HCT116 (cell line): ENCODE measurements at regions not wholly inside any gene's neighbourhood (a gene's known extent, or its start where the extent isn't known, plus 50 kb on each side); places are given as distances from the start of the nearest gene placed in this dataset.

ENCODE experiments used
- ATAC-seq: fragments of 200-7000 bp; cut with Tn5 transposase; 2 replicates; pipeline ENCODE4 v1.9.1; 2020; ENCODE audit warnings: mild to moderate bottlenecking, moderate library complexity
- BruUV-seq: library from RNA; stranded (reverse); fragments of 400-500 nt; replicated peaks from 2 replicates; lab custom pipeline; 2021; lab: Mats Ljungman, UMichigan
- CTCF ChIA-PET: fragments of 300-600 bp; sonication (Branson Sonifier 250); formaldehyde crosslinking; loops from one replicate; lab custom pipeline; 2021; ENCODE audit warnings: antibody characterized with exemption; lab: Charles Lee
- POLR2A ChIA-PET: fragments of 300-600, 350-600 bp; sonication (Branson Sonifier 250); formaldehyde crosslinking; loops from one replicate; lab custom pipeline; 2021; ENCODE audit warnings: antibody characterized with exemption; lab: Charles Lee
- RAD21 ChIA-PET, 2 experiments: fragments of 300-600 bp; sonication (Branson Sonifier 250); formaldehyde crosslinking; loops; one replicate each; lab custom pipeline; 2023; ENCODE audit warnings: low total read pairs in 2 of 2; ENCODE audit not compliant: uncharacterized antibody in 2 of 2, unreplicated experiment in 2 of 2, low non-redundant PET in 1 of 2; lab: Charles Lee
- DNase-seq: peaks from one replicate; pipeline ENCODE4 v3.0.0-alpha.2; 2010; ENCODE audit warnings: low read depth, low spot score
- H2AFZ ChIP-seq: fragments of 200-600 bp; shearing (Covaris generic), sonication (generic); 2 replicates; pipeline ENCODE4 v1.6.1; 2017; ENCODE audit warnings: low read depth, mixed run types, mixed read lengths, antibody characterized with exemption, low read length; ENCODE audit not compliant: poor library complexity, severe bottlenecking
- H3K27ac ChIP-seq: 2 replicates; pipeline ENCODE4 v1.5.1; 2012; ENCODE audit warnings: low read depth, low read length
- H3K27me3 ChIP-seq: fragments of 200-600 bp; sonication (generic); 2 replicates; pipeline ENCODE4 v1.6.1; 2016; ENCODE audit warnings: mixed run types, low read length, mixed read lengths; ENCODE audit not compliant: insufficient read depth
- H3K36me3 ChIP-seq, 2 experiments: fragments of 200-500 bp in 1 of 2; fragments of 200-600 bp in 1 of 2; sonication (Bioruptor generic) in 1 of 2; sonication (generic) in 1 of 2; 2 replicates each; pipeline versions ENCODE4 v1.5.1 to v1.6.1; 2014 to 2016; ENCODE audit warnings: low read length in 2 of 2, inconsistent platforms in 1 of 2, mixed read lengths in 1 of 2, mixed run types in 1 of 2; ENCODE audit not compliant: insufficient read depth in 2 of 2, control insufficient read depth in 1 of 2
- H3K4me1 ChIP-seq, 2 experiments: fragments of 200-600 bp in 1 of 2; sonication (generic) in 1 of 2; 2 replicates each; pipeline versions ENCODE4 v1.5.1 to v1.6.1; 2012 to 2017; ENCODE audit warnings: low read length in 2 of 2, inconsistent platforms in 1 of 2, mild to moderate bottlenecking in 1 of 2, mixed read lengths in 1 of 2, mixed run types in 1 of 2, moderate library complexity in 1 of 2; ENCODE audit not compliant: insufficient read depth in 2 of 2, control insufficient read depth in 1 of 2
- H3K4me2 ChIP-seq: fragments of 200-600 bp; sonication (generic); 2 replicates; pipeline ENCODE4 v1.6.1; 2017; ENCODE audit warnings: mixed run types, low read length, mixed read lengths
- H3K4me3 ChIP-seq, 2 experiments: fragments of 200-600 bp in 1 of 2; sonication (generic) in 1 of 2; replicated peaks in 1 of 2; 2 replicates each; pipeline ENCODE4 v1.5.1; 2011 to 2016; ENCODE audit warnings: low read length in 2 of 2, control low read depth in 1 of 2, low read depth in 1 of 2, mild to moderate bottlenecking in 1 of 2, mixed read lengths in 1 of 2, mixed run types in 1 of 2
- H3K79me2 ChIP-seq: fragments of 200-600 bp; sonication (generic); 2 replicates; pipeline ENCODE4 v1.6.1; 2017; ENCODE audit warnings: mild to moderate bottlenecking, mixed run types, low read length, moderate library complexity, mixed read lengths; ENCODE audit not compliant: insufficient read depth
- H3K9ac ChIP-seq: fragments of 200-600 bp; sonication (generic); 2 replicates; pipeline ENCODE4 v1.6.1; 2016; ENCODE audit warnings: low read length, mixed read lengths
- H3K9me2 ChIP-seq: fragments of 200-600 bp; sonication (generic), shearing (Covaris generic); 2 replicates; pipeline ENCODE4 v1.6.1; 2017; ENCODE audit warnings: mixed run types, mild to moderate bottlenecking, moderate library complexity; ENCODE audit not compliant: insufficient read depth
- H3K9me3 ChIP-seq, 2 experiments: fragments of 200-500 bp in 1 of 2; fragments of 200-600 bp in 1 of 2; sonication (Bioruptor generic) in 1 of 2; sonication (generic) in 1 of 2; 2 replicates each; pipeline ENCODE4 v1.6.1; 2014 to 2017; ENCODE audit warnings: low read length in 2 of 2, mixed read lengths in 2 of 2, inconsistent platforms in 1 of 2, low read depth in 1 of 2, mild to moderate bottlenecking in 1 of 2, mixed run types in 1 of 2, moderate library complexity in 1 of 2; ENCODE audit not compliant: control insufficient read depth in 1 of 2, insufficient read depth in 1 of 2
- H4K20me1 ChIP-seq: fragments of 200-600 bp; sonication (generic), shearing (Covaris generic); 2 replicates; pipeline ENCODE4 v1.6.1; 2017; ENCODE audit warnings: mixed run types, mild to moderate bottlenecking, moderate library complexity; ENCODE audit not compliant: insufficient read depth
- EZH2 ChIP-seq: fragments of 200-600 bp; sonication (generic); IDR thresholded peaks from 2 replicates; pipeline ENCODE4 v1.6.1; 2017; ENCODE audit warnings: antibody characterized with exemption, mixed run types
- FOSL1 ChIP-seq: IDR thresholded peaks from 2 replicates; pipeline ENCODE4 v1.6.1; 2012; ENCODE audit warnings: low read depth
- JUND ChIP-seq: IDR thresholded peaks from 2 replicates; pipeline ENCODE4 v1.6.1; 2012
- POLR2A ChIP-seq: IDR thresholded peaks from 2 replicates; pipeline ENCODE4 v1.7.0; 2011; ENCODE audit warnings: borderline replicate concordance; ENCODE audit not compliant: insufficient read depth, insufficient read length; ENCODE audit errors: extremely low read depth
- POLR2AphosphoS5 ChIP-seq: IDR thresholded peaks from 2 replicates; pipeline ENCODE4 v1.6.1; 2011; ENCODE audit warnings: mild to moderate bottlenecking, low read depth, low read length, moderate library complexity
- RAD21 ChIP-seq: IDR thresholded peaks from 2 replicates; pipeline ENCODE4 v1.6.1; 2012; ENCODE audit warnings: low read depth, mild to moderate bottlenecking
- SIN3A ChIP-seq: IDR thresholded peaks from 2 replicates; pipeline ENCODE4 v1.6.1; 2012; ENCODE audit warnings: low read depth
- SRF ChIP-seq: IDR thresholded peaks from 2 replicates; pipeline ENCODE4 v1.6.1; 2012; ENCODE audit warnings: low read depth
- TCF7L2 ChIP-seq: IDR thresholded peaks from 2 replicates; pipeline ENCODE4 v1.7.0; 2011; ENCODE audit warnings: borderline replicate concordance, inconsistent platforms; ENCODE audit not compliant: insufficient read depth, insufficient read length; ENCODE audit errors: extremely low read depth
- YY1 ChIP-seq: IDR thresholded peaks from 2 replicates; pipeline ENCODE4 v1.6.1; 2011; ENCODE audit warnings: low read length, low read depth, moderate library complexity, mild to moderate bottlenecking; ENCODE audit not compliant: insufficient replicate concordance; ENCODE audit errors: extremely low read depth
- ZFX ChIP-seq: fragments of 450-650 bp; IDR thresholded peaks from 2 replicates; pipeline ENCODE4 v1.6.1; 2017
- intact Hi-C: fragments of 100-400 bp; cut with micrococcal nuclease; formaldehyde crosslinking; loops from 2 replicates; pipeline ENCODE4 v1.10.0; 2022
- TF ChIP-seq, protein P1 (sequence below): IDR thresholded peaks from 2 replicates; pipeline ENCODE4 v1.6.1; 2012
- TF ChIP-seq, protein P2 (sequence below): IDR thresholded peaks from 2 replicates; pipeline ENCODE4 v1.6.1; 2012; ENCODE audit warnings: low read depth
- TF ChIP-seq, protein P3 (sequence below): IDR thresholded peaks from 2 replicates; pipeline ENCODE4 v1.6.1; 2012

DNA sequence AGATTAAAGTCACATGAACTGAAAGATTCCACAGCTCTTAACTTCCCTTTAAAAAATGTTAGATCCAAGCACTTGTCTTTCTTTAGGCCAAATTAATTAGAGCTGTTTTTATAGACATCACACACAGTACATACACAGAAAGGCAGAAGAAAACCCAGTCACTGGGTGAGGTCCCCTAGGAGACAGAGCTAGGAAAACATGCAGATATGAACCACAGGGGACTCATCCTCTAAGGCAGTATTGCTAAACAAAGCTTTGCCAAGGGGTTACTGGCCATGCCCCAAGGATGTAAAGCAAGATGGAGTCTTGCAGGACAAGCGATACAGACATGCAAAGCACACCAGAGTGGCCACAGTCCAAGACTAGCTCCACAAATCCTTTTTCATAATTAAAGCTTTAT is 227.0 kb downstream of the SEMA6A start:
- H3K4me2 ChIP-seq = no peak overlapping the region
- H3K27me3 ChIP-seq = no peaks in the 10 kb centered on the region
- DNase-seq (no peak), ATAC-seq (no peak)
- no peaks in the 10 kb centered on the region; a peak in 1 of 4 replicates for H3K9me3 ChIP-seq
- ChIA-PET CTCF (no interaction called here), POLR2A (no interaction called here), RAD21 (no interaction called here)
- intact Hi-C loops = no loop called here
- TF ChIP-seq, protein P1, sequence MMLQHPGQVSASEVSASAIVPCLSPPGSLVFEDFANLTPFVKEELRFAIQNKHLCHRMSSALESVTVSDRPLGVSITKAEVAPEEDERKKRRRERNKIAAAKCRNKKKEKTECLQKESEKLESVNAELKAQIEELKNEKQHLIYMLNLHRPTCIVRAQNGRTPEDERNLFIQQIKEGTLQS = no peak
- TF ChIP-seq, protein P2, sequence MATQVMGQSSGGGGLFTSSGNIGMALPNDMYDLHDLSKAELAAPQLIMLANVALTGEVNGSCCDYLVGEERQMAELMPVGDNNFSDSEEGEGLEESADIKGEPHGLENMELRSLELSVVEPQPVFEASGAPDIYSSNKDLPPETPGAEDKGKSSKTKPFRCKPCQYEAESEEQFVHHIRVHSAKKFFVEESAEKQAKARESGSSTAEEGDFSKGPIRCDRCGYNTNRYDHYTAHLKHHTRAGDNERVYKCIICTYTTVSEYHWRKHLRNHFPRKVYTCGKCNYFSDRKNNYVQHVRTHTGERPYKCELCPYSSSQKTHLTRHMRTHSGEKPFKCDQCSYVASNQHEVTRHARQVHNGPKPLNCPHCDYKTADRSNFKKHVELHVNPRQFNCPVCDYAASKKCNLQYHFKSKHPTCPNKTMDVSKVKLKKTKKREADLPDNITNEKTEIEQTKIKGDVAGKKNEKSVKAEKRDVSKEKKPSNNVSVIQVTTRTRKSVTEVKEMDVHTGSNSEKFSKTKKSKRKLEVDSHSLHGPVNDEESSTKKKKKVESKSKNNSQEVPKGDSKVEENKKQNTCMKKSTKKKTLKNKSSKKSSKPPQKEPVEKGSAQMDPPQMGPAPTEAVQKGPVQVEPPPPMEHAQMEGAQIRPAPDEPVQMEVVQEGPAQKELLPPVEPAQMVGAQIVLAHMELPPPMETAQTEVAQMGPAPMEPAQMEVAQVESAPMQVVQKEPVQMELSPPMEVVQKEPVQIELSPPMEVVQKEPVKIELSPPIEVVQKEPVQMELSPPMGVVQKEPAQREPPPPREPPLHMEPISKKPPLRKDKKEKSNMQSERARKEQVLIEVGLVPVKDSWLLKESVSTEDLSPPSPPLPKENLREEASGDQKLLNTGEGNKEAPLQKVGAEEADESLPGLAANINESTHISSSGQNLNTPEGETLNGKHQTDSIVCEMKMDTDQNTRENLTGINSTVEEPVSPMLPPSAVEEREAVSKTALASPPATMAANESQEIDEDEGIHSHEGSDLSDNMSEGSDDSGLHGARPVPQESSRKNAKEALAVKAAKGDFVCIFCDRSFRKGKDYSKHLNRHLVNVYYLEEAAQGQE = no peak
- no peak for TF ChIP-seq POLR2AphosphoS5
- TF ChIP-seq JUND = no peak
- TF ChIP-seq EZH2 = no peak
- TF ChIP-seq POLR2A = no peak
- TF ChIP-seq, protein P3, sequence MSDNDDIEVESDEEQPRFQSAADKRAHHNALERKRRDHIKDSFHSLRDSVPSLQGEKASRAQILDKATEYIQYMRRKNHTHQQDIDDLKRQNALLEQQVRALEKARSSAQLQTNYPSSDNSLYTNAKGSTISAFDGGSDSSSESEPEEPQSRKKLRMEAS = no peak
- TF ChIP-seq SRF = no peak
- TF ChIP-seq ZFX = no peak
- no peak for TF ChIP-seq FOSL1
- no peak for TF ChIP-seq YY1
- TF ChIP-seq SIN3A = no peak
- TF ChIP-seq RAD21 = no peak
- no peak for TF ChIP-seq TCF7L2
- no peaks in the 10 kb centered on the region for H4K20me1 ChIP-seq
- no peaks in the 10 kb centered on the region for H3K79me2 ChIP-seq
- H2AFZ ChIP-seq = no peak overlapping the region
- H3K36me3 ChIP-seq = no peaks in the 10 kb centered on the region
- no peak overlapping the region for H3K27ac ChIP-seq
- BruUV-seq = no TSS peak
- no peak overlapping the region for H3K4me3 ChIP-seq
- no peaks in the 10 kb centered on the region for H3K4me1 ChIP-seq
- no peak overlapping the region for H3K9ac ChIP-seq
- H3K9me2 ChIP-seq = no peaks in the 10 kb centered on the region
